ENCODE measurements at regions not wholly inside any gene's neighbourhood (a gene's known extent, or its start where the extent isn't known, plus 50 kb on each side); places are given as distances from the start of the nearest gene placed in this dataset.
"Not testable (repeated sequence)": the region's sequence is repeated elsewhere in the genome, so short reads cannot be mapped to it uniquely, and the experiment has no call there.

GRCh38 chrX:1140236-1140681 is 72.2 kb downstream of the CRLF2 start:
- no peak for DNase-seq (ENCODE audit: low read depth in 3 of 3)

- no peak for DNase-seq (ENCODE audit: low read depth in 3 of 3)
Measured at GRCh38 chrX:1139185-1139500, 73.3 kb downstream of the CRLF2 start.

- no peak for DNase-seq (ENCODE audit: low read depth in 3 of 3)
Measured at GRCh38 chrX:1138476-1139184, 73.8 kb downstream of the CRLF2 start.

GRCh38 chrX:1137531-1137930 is 74.9 kb downstream of the CRLF2 start:
- no peak for DNase-seq (ENCODE audit: low read depth in 3 of 3)

GRCh38 chrX:1136582-1136981 is 75.9 kb downstream of the CRLF2 start:
- DNase-seq (ENCODE audit: low read depth in 3 of 3), result not testable (repeated sequence)

- DNase-seq (ENCODE audit: low read depth in 3 of 3), result no peak
Measured at GRCh38 chrX:1134976-1135375, 77.5 kb downstream of the CRLF2 start.

- DNase-seq (ENCODE audit: low read depth in 3 of 3), result no peak
Measured at GRCh38 chrX:1134156-1134555, 78.3 kb downstream of the CRLF2 start.

- DNase-seq (ENCODE audit: low read depth in 3 of 3), result no peak
Measured at GRCh38 chrX:1126738-1127137, 85.7 kb downstream of the CRLF2 start.

- DNase-seq (ENCODE audit: low read depth in 3 of 3), result no peak
Measured at GRCh38 chrX:1124531-1124930, 87.9 kb downstream of the CRLF2 start.

- DNase-seq (ENCODE audit: low read depth in 3 of 3), result not testable (repeated sequence)
Measured at GRCh38 chrX:1122851-1123250, 89.6 kb downstream of the CRLF2 start.

GRCh38 chrX:1119275-1119674 is 93.2 kb downstream of the CRLF2 start:
- no peak for DNase-seq (ENCODE audit: low read depth in 3 of 3)

GRCh38 chrX:1118572-1119199 is 93.8 kb downstream of the CRLF2 start:
- DNase-seq (ENCODE audit: low read depth in 3 of 3), result no peak

- not testable (repeated sequence) for DNase-seq (ENCODE audit: low read depth in 3 of 3)
Measured at GRCh38 chrX:1115411-1115810, 97.0 kb downstream of the CRLF2 start.

GRCh38 chrX:1112321-1112720 is 100.1 kb downstream of the CRLF2 start:
- DNase-seq (ENCODE audit: low read depth in 3 of 3), result no peak

GRCh38 chrX:1111601-1112300 is 100.7 kb downstream of the CRLF2 start:
- no peak for DNase-seq (ENCODE audit: low read depth in 3 of 3)

- no peak for DNase-seq (ENCODE audit: low read depth in 3 of 3)
Measured at GRCh38 chrX:1109580-1110119, 102.8 kb downstream of the CRLF2 start.

GRCh38 chrX:1108501-1109445 is 103.7 kb downstream of the CRLF2 start:
- no peak for DNase-seq (ENCODE audit: low read depth in 3 of 3)

GRCh38 chrX:1106478-1107210 is 105.8 kb downstream of the CRLF2 start:
- no peak for DNase-seq (ENCODE audit: low read depth in 3 of 3)

- DNase-seq (ENCODE audit: low read depth in 3 of 3), result no peak
Measured at GRCh38 chrX:1105671-1106419, 106.6 kb downstream of the CRLF2 start.

- not testable (repeated sequence) for DNase-seq (ENCODE audit: low read depth in 3 of 3)
Measured at GRCh38 chrX:1105031-1105430, 107.4 kb downstream of the CRLF2 start.
